ENCODE measurements at regions not wholly inside any gene's neighbourhood (a gene's known extent, or its start where the extent isn't known, plus 50 kb on each side); places are given as distances from the start of the nearest gene placed in this dataset.

- Histone ChIP-seq H4K20me1 (ENCODE audit: insufficient read depth, low read length) (no peaks in the 10 kb centered on the region), H3K27me3 (ENCODE audit: insufficient read depth, low read length) (no peaks in the 10 kb centered on the region), H3K79me2 (ENCODE audit: insufficient read depth, low read length) (no peaks in the 10 kb centered on the region), H3K27ac (ENCODE audit: low read depth, low read length) (no peak overlapping the region), H3K4me1 (ENCODE audit: insufficient read depth, low read length) (no peaks in the 10 kb centered on the region), H3K4me2 (ENCODE audit: insufficient read depth, low read length) (no peak overlapping the region), H3K4me3 (ENCODE audit: insufficient read depth, low read length) (no peak overlapping the region), H3K36me3 (ENCODE audit: insufficient read depth, low read length) (no peaks in the 10 kb centered on the region), H3K9me3 (ENCODE audit: low read depth, low read length) (no peaks in the 10 kb centered on the region), H2AFZ (ENCODE audit: low read length) (no peak overlapping the region)
- TF ChIP-seq CTCF (IDR thresholded peaks at IDR 0.05; ENCODE audit: extremely low read depth, low read depth, low read length), result no peak
- peak; percentile 39 for DNase-seq (ENCODE audit: insufficient read length, low spot score, missing footprints)
These were observed 75.9 kb downstream of the ADCYAP1 start for GRCh38 chr18:980586-980985.

- no peaks in the 10 kb centered on the region for H3K36me3 ChIP-seq (ENCODE audit: insufficient read depth, low read length)
- H3K4me3 ChIP-seq (ENCODE audit: insufficient read depth, low read length), result no peak overlapping the region
- TF ChIP-seq CTCF (IDR thresholded peaks at IDR 0.05; ENCODE audit: extremely low read depth, low read depth, low read length), result no peak
- H3K4me2 ChIP-seq (ENCODE audit: insufficient read depth, low read length), result no peak overlapping the region
- no peaks in the 10 kb centered on the region for H3K79me2 ChIP-seq (ENCODE audit: insufficient read depth, low read length)
- no peak overlapping the region for H3K27ac ChIP-seq (ENCODE audit: low read depth, low read length)
- H3K4me1 ChIP-seq (ENCODE audit: insufficient read depth, low read length), result no peaks in the 10 kb centered on the region
- no peak for DNase-seq (ENCODE audit: insufficient read length, low spot score, missing footprints)
- no peaks in the 10 kb centered on the region for H4K20me1 ChIP-seq (ENCODE audit: insufficient read depth, low read length)
- H2AFZ ChIP-seq (ENCODE audit: low read length), result no peak overlapping the region
- no peaks in the 10 kb centered on the region for H3K27me3 ChIP-seq (ENCODE audit: insufficient read depth, low read length)
- H3K9me3 ChIP-seq (ENCODE audit: low read depth, low read length), result no peaks in the 10 kb centered on the region
These were observed 79.3 kb downstream of the ADCYAP1 start for GRCh38 chr18:984004-984403.

- H3K79me2 ChIP-seq (ENCODE audit: insufficient read depth, low read length), result no peaks in the 10 kb centered on the region
- H3K4me1 ChIP-seq (ENCODE audit: insufficient read depth, low read length), result no peaks in the 10 kb centered on the region
- no peak for DNase-seq (ENCODE audit: insufficient read length, low spot score, missing footprints)
- no peak overlapping the region for H2AFZ ChIP-seq (ENCODE audit: low read length)
- no peaks in the 10 kb centered on the region for H3K27me3 ChIP-seq (ENCODE audit: insufficient read depth, low read length)
- no peaks in the 10 kb centered on the region for H3K36me3 ChIP-seq (ENCODE audit: insufficient read depth, low read length)
- H3K9me3 ChIP-seq (ENCODE audit: low read depth, low read length), result no peaks in the 10 kb centered on the region
- no peak overlapping the region for H3K4me2 ChIP-seq (ENCODE audit: insufficient read depth, low read length)
- H4K20me1 ChIP-seq (ENCODE audit: insufficient read depth, low read length), result no peaks in the 10 kb centered on the region
- no peak overlapping the region for H3K27ac ChIP-seq (ENCODE audit: low read depth, low read length)
- H3K4me3 ChIP-seq (ENCODE audit: insufficient read depth, low read length), result no peak overlapping the region
- no peak for TF ChIP-seq CTCF (IDR thresholded peaks at IDR 0.05; ENCODE audit: extremely low read depth, low read depth, low read length)
These were observed 80.6 kb downstream of the ADCYAP1 start for GRCh38 chr18:985212-985661.

- H4K20me1 ChIP-seq (ENCODE audit: insufficient read depth, low read length), result no peaks in the 10 kb centered on the region
These were observed 81.4 kb downstream of the ADCYAP1 start for GRCh38 chr18:986051-986450.

More at GRCh38 chr18:986051-986450, 81.4 kb downstream of the ADCYAP1 start:
- H3K27ac ChIP-seq (ENCODE audit: low read depth, low read length), result no peak overlapping the region
- no peak overlapping the region for H2AFZ ChIP-seq (ENCODE audit: low read length)
- TF ChIP-seq CTCF (IDR thresholded peaks at IDR 0.05; ENCODE audit: extremely low read depth, low read depth, low read length), result no peak
- no peak overlapping the region for H3K4me3 ChIP-seq (ENCODE audit: insufficient read depth, low read length)
- DNase-seq (ENCODE audit: insufficient read length, low spot score, missing footprints), result no peak
- H3K36me3 ChIP-seq (ENCODE audit: insufficient read depth, low read length), result no peaks in the 10 kb centered on the region
- no peaks in the 10 kb centered on the region for H3K79me2 ChIP-seq (ENCODE audit: insufficient read depth, low read length)
- H3K4me2 ChIP-seq (ENCODE audit: insufficient read depth, low read length), result no peak overlapping the region
- H3K4me1 ChIP-seq (ENCODE audit: insufficient read depth, low read length), result no peaks in the 10 kb centered on the region
- H3K9me3 ChIP-seq (ENCODE audit: low read depth, low read length), result no peaks in the 10 kb centered on the region
- H3K27me3 ChIP-seq (ENCODE audit: insufficient read depth, low read length), result no peaks in the 10 kb centered on the region

Measured in osteoblast (primary cell).